Transverse colon (tissue), 3 donors: ENCODE measurements at regions not wholly inside any gene's neighbourhood (a gene's known extent, or its start where the extent isn't known, plus 50 kb on each side); places are given as distances from the start of the nearest gene placed in this dataset.

Experiments used
- CTCF ChIP-seq, 5 experiments: fragments of 200-600 bp in 3 of 5; fragments of 450-650 bp in 2 of 5; sonication (generic) in 3 of 5; IDR thresholded peaks; 1 replicate in 2 of 5; 2 replicates in 3 of 5; pipeline ENCODE4 v1.5.1; 2016 to 2017; ENCODE audit warnings: antibody characterized with exemption in 5 of 5, inconsistent platforms in 3 of 5, mild to moderate bottlenecking in 2 of 5, moderate library complexity in 1 of 5
- EP300 ChIP-seq: sonication (generic); formaldehyde crosslinking; IDR thresholded peaks from one replicate; pipeline ENCODE4 v1.6.1; 2017; ENCODE audit warnings: antibody characterized with exemption, low read depth

- no peak for TF ChIP-seq CTCF (IDR thresholded peaks at IDR 0.05)
- TF ChIP-seq EP300: no peak
Measured at GRCh38 chr5:113807427-113807991, 294.0 kb downstream of the YTHDC2 start.
